ENCODE measurements at regions not wholly inside any gene's neighbourhood (a gene's known extent, or its start where the extent isn't known, plus 50 kb on each side); places are given as distances from the start of the nearest gene placed in this dataset.

DNA sequence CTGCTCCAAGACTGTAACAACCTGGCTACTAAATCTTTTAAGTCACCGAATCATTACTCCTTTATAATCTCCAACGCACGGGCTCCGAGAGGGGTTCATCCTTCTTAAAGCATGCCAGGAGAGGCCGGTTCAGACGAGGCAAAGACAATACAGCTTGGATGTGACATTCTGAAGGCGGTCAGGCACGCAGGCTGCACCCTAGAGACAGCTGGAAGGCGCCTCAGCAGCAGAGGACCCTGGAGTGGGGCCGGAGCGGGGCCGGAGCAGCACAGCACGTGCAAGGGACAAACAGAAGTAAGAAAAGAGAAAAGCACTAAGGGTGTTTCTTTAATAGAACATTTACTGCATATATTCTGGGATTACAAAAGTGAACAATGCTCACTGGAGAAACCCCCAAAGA lies 97.8 kb upstream of the PPP2R2D start:
- TF ChIP-seq, protein P1, sequence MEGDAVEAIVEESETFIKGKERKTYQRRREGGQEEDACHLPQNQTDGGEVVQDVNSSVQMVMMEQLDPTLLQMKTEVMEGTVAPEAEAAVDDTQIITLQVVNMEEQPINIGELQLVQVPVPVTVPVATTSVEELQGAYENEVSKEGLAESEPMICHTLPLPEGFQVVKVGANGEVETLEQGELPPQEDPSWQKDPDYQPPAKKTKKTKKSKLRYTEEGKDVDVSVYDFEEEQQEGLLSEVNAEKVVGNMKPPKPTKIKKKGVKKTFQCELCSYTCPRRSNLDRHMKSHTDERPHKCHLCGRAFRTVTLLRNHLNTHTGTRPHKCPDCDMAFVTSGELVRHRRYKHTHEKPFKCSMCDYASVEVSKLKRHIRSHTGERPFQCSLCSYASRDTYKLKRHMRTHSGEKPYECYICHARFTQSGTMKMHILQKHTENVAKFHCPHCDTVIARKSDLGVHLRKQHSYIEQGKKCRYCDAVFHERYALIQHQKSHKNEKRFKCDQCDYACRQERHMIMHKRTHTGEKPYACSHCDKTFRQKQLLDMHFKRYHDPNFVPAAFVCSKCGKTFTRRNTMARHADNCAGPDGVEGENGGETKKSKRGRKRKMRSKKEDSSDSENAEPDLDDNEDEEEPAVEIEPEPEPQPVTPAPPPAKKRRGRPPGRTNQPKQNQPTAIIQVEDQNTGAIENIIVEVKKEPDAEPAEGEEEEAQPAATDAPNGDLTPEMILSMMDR (IDR thresholded peaks at IDR 0.05; ENCODE audit: low read depth, low read length) = no peak
- TF ChIP-seq POLR2A (IDR thresholded peaks at IDR 0.05; ENCODE audit: extremely low read depth, insufficient read length) = no peak
- no peak for TF ChIP-seq MYC (IDR thresholded peaks at IDR 0.05; ENCODE audit: low read depth, low read length)
- TF ChIP-seq, protein P2, sequence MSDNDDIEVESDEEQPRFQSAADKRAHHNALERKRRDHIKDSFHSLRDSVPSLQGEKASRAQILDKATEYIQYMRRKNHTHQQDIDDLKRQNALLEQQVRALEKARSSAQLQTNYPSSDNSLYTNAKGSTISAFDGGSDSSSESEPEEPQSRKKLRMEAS (IDR thresholded peaks at IDR 0.05; ENCODE audit: low read depth, low read length) = no peak

Data from NB4 (cell line).